Vagina (tissue), 2 donors: ENCODE measurements at regions not wholly inside any gene's neighbourhood (a gene's known extent, or its start where the extent isn't known, plus 50 kb on each side); places are given as distances from the start of the nearest gene placed in this dataset.

Experiments
- DNase-seq, 2 donors: peaks; one replicate each; pipeline ENCODE4 v3.0.0-alpha.2; 2017; ENCODE audit errors: extremely low spot score in 2 of 2
- H3K27ac ChIP-seq: fragments of 200-600 bp; sonication (generic); one replicate; pipeline ENCODE4 v1.5.1; 2019
- H3K27me3 ChIP-seq: fragments of 200-600 bp; sonication (generic); one replicate; pipeline ENCODE4 v1.5.1; 2019
- H3K36me3 ChIP-seq, 2 donors: fragments of 200-600 bp; sonication (generic); one replicate each; pipeline ENCODE4 v1.5.1; 2017 to 2019
- H3K4me1 ChIP-seq: fragments of 200-600 bp; sonication (generic); one replicate; pipeline ENCODE4 v1.5.1; 2019
- H3K4me3 ChIP-seq, 2 donors: fragments of 200-600 bp; sonication (generic); 1 replicate in 1 of 2; 2 replicates in 1 of 2; pipeline ENCODE4 v1.5.1; 2016 to 2019
- H3K9me3 ChIP-seq: fragments of 200-600 bp; sonication (generic); one replicate; pipeline ENCODE4 v1.5.1; 2019
- CTCF ChIP-seq, 3 experiments: fragments of 450-650 bp in 2 of 3; fragments of 200-600 bp in 1 of 3; sonication (generic) in 1 of 3; IDR thresholded peaks; one replicate each; pipeline ENCODE4 v1.5.1; 2017 to 2019; ENCODE audit warnings: antibody characterized with exemption in 3 of 3, mild to moderate bottlenecking in 2 of 3, moderate library complexity in 2 of 3
- POLR2A ChIP-seq, 2 donors: fragments of 450-650 bp; IDR thresholded peaks; one replicate each; pipeline ENCODE4 v1.6.1; 2017; ENCODE audit warnings: antibody characterized with exemption in 2 of 2, mild to moderate bottlenecking in 2 of 2, moderate library complexity in 2 of 2
- POLR2AphosphoS5 ChIP-seq, 2 donors: sonication (generic); formaldehyde crosslinking; IDR thresholded peaks; one replicate each; pipeline ENCODE4 v1.9.0; 2017; ENCODE audit warnings: antibody characterized with exemption in 2 of 2, mild to moderate bottlenecking in 2 of 2, low read depth in 1 of 2; ENCODE audit not compliant: insufficient read depth in 1 of 2
- intact Hi-C: fragments of 100-400 bp; cut with DNase I; formaldehyde crosslinking; loops from one replicate; pipeline ENCODE4 v1.15.1; 2023

- no peak overlapping the region for H3K4me3 ChIP-seq
- H3K36me3 ChIP-seq, result no peaks in the 10 kb centered on the region
- no peaks in the 10 kb centered on the region for H3K4me1 ChIP-seq
- H3K9me3 ChIP-seq, result no peaks in the 10 kb centered on the region
- no peaks in the 10 kb centered on the region for H3K27me3 ChIP-seq
- DNase-seq, result no peak
- no peak for TF ChIP-seq CTCF (IDR thresholded peaks at IDR 0.05)
- TF ChIP-seq POLR2A (IDR thresholded peaks at IDR 0.05), result no peak
- TF ChIP-seq POLR2AphosphoS5 (IDR thresholded peaks at IDR 0.05; ENCODE audit: insufficient read depth in 1 of 2, low read depth in 1 of 2), result no peak
- no peak overlapping the region for H3K27ac ChIP-seq
- intact Hi-C loops, result no loop called here
Observed at GRCh38 chr2:144128130-144128746, 391.7 kb downstream of the ZEB2 start.

GRCh38 chr2:144127693-144128092 lies 392.2 kb downstream of the ZEB2 start:
- Histone ChIP-seq H3K4me3 (no peak overlapping the region), H3K36me3 (no peaks in the 10 kb centered on the region), H3K9me3 (no peaks in the 10 kb centered on the region), H3K4me1 (no peaks in the 10 kb centered on the region), H3K27ac (no peak overlapping the region), H3K27me3 (no peaks in the 10 kb centered on the region)
- DNase-seq, result no peak
- intact Hi-C loops, result no loop called here
- TF ChIP-seq CTCF (IDR thresholded peaks at IDR 0.05) (no peak), POLR2A (IDR thresholded peaks at IDR 0.05) (no peak), POLR2AphosphoS5 (IDR thresholded peaks at IDR 0.05; ENCODE audit: insufficient read depth in 1 of 2, low read depth in 1 of 2) (no peak)

GRCh38 chr2:144126302-144126701 lies 393.6 kb downstream of the ZEB2 start:
- Histone ChIP-seq H3K9me3 (no peaks in the 10 kb centered on the region), H3K4me3 (no peak overlapping the region), H3K27me3 (no peaks in the 10 kb centered on the region), H3K4me1 (no peaks in the 10 kb centered on the region), H3K36me3 (no peaks in the 10 kb centered on the region), H3K27ac (no peak overlapping the region)
- intact Hi-C loops, result no loop called here
- no peak for TF ChIP-seq CTCF (IDR thresholded peaks at IDR 0.05)
- no peak for TF ChIP-seq POLR2AphosphoS5 (IDR thresholded peaks at IDR 0.05; ENCODE audit: insufficient read depth in 1 of 2, low read depth in 1 of 2)
- no peak for TF ChIP-seq POLR2A (IDR thresholded peaks at IDR 0.05)
- DNase-seq, result no peak

- Histone ChIP-seq H3K9me3 (no peaks in the 10 kb centered on the region), H3K4me1 (no peaks in the 10 kb centered on the region), H3K36me3 (no peaks in the 10 kb centered on the region), H3K27ac (no peak overlapping the region), H3K27me3 (no peaks in the 10 kb centered on the region), H3K4me3 (no peak overlapping the region)
- no peak for DNase-seq
- intact Hi-C loops, result no loop called here
- no peak for TF ChIP-seq CTCF (IDR thresholded peaks at IDR 0.05)
- TF ChIP-seq POLR2AphosphoS5 (IDR thresholded peaks at IDR 0.05; ENCODE audit: insufficient read depth in 1 of 2, low read depth in 1 of 2), result no peak
- no peak for TF ChIP-seq POLR2A (IDR thresholded peaks at IDR 0.05)
Observed at GRCh38 chr2:144125751-144126150, 394.2 kb downstream of the ZEB2 start.

GRCh38 chr2:144124882-144125281 lies 395.0 kb downstream of the ZEB2 start:
- TF ChIP-seq POLR2A (IDR thresholded peaks at IDR 0.05) (no peak), CTCF (IDR thresholded peaks at IDR 0.05) (no peak), POLR2AphosphoS5 (IDR thresholded peaks at IDR 0.05; ENCODE audit: insufficient read depth in 1 of 2, low read depth in 1 of 2) (no peak)
- Histone ChIP-seq H3K4me1 (no peaks in the 10 kb centered on the region), H3K4me3 (no peak overlapping the region), H3K27ac (no peak overlapping the region), H3K36me3 (no peaks in the 10 kb centered on the region), H3K27me3 (no peaks in the 10 kb centered on the region), H3K9me3 (no peaks in the 10 kb centered on the region)
- intact Hi-C loops, result no loop called here
- no peak for DNase-seq
